Body of pancreas (tissue), 4 donors: ENCODE measurements at regions not wholly inside any gene's neighbourhood (a gene's known extent, or its start where the extent isn't known, plus 50 kb on each side); places are given as distances from the start of the nearest gene placed in this dataset.
"Not testable (repeated sequence)": the region's sequence is repeated elsewhere in the genome, so short reads cannot be mapped to it uniquely, and the experiment has no call there.

ENCODE experiments used
- CTCF ChIP-seq, 7 experiments: fragments of 450-650 bp in 4 of 7; fragments of 200-600 bp in 3 of 7; sonication (generic) in 3 of 7; IDR thresholded peaks; one replicate each; pipeline ENCODE4 v1.5.1; 2016 to 2019; ENCODE audit warnings: antibody characterized with exemption in 7 of 7
- POLR2A ChIP-seq, 3 donors: fragments of 450-650 bp; IDR thresholded peaks; one replicate each; pipeline ENCODE4 v1.6.1; 2016; ENCODE audit warnings: antibody characterized with exemption in 3 of 3, mild to moderate bottlenecking in 2 of 3

- not testable (repeated sequence) for TF ChIP-seq CTCF, POLR2A (IDR thresholded peaks at IDR 0.05)
These were observed 122.0 kb downstream of the DDX11 start for GRCh38 chr12:31195620-31196019.
